Stimulated activated CD8-positive, alpha-beta memory T cell treated with anti-CD3 and anti-CD28 coated beads, Interleukin-4, amount 100 ng/mL, for 4 hours (primary cell): ENCODE measurements at regions not wholly inside any gene's neighbourhood (a gene's known extent, or its start where the extent isn't known, plus 50 kb on each side); places are given as distances from the start of the nearest gene placed in this dataset.

Experiments
- DNase-seq, 2 donors: peaks; one replicate each; pipeline ENCODE4 v3.0.0-alpha.2; 2020; ENCODE audit warnings: low read depth in 2 of 2, low spot score in 1 of 2

GRCh38 chr2:240208631-240209211 lies 68.3 kb upstream of the OTOS start:
- no peak for DNase-seq

GRCh38 chr2:240209493-240209892 lies 69.0 kb upstream of the OTOS start:
- DNase-seq: no peak

GRCh38 chr2:240210198-240210965 lies 69.9 kb upstream of the OTOS start:
- no peak for DNase-seq

- DNase-seq: no peak
Observed at GRCh38 chr2:240211096-240211495, 70.6 kb upstream of the OTOS start.

GRCh38 chr2:240211598-240212424 lies 71.4 kb upstream of the OTOS start:
- DNase-seq: no peak

- DNase-seq: no peak
Observed at GRCh38 chr2:240212425-240213225, 72.2 kb upstream of the OTOS start.

- no peak for DNase-seq
Observed at GRCh38 chr2:240213226-240213475, 72.7 kb upstream of the OTOS start.

- no peak for DNase-seq
Observed at GRCh38 chr2:240213476-240214421, 73.3 kb upstream of the OTOS start.

- DNase-seq: no peak
Observed at GRCh38 chr2:240214790-240215675, 74.6 kb upstream of the OTOS start.

GRCh38 chr2:240215676-240216051 lies 75.2 kb upstream of the OTOS start:
- no peak for DNase-seq

GRCh38 chr2:240216167-240216566 lies 75.7 kb upstream of the OTOS start:
- no peak for DNase-seq

GRCh38 chr2:240217431-240218301 lies 77.2 kb upstream of the OTOS start:
- DNase-seq: no peak

- DNase-seq: no peak
Observed at GRCh38 chr2:240219208-240219890, 78.9 kb upstream of the OTOS start.

- DNase-seq: no peak
Observed at GRCh38 chr2:240220371-240220770, 79.9 kb upstream of the OTOS start.

GRCh38 chr2:240223631-240224030 lies 83.2 kb upstream of the OTOS start:
- DNase-seq: no peak

- DNase-seq: no peak
Observed at GRCh38 chr2:240224676-240225075, 84.2 kb upstream of the OTOS start.

GRCh38 chr2:240225131-240225530 lies 84.7 kb upstream of the OTOS start:
- no peak for DNase-seq
